Lung (tissue), 11 donors: ENCODE measurements at regions not wholly inside any gene's neighbourhood (a gene's known extent, or its start where the extent isn't known, plus 50 kb on each side); places are given as distances from the start of the nearest gene placed in this dataset.

Source experiments
- ATAC-seq: fragments of 200-7000 bp; cut with Tn5 transposase; one replicate; pipeline ENCODE4 v1.9.1; 2020; ENCODE audit warnings: moderate number of reproducible peaks; ENCODE audit not compliant: insufficient read depth, low FRiP score
- DNase-seq, 3 donors: peaks; one replicate each; pipeline ENCODE4 v3.0.0-alpha.2; 2013 to 2017
- H3K27ac ChIP-seq, 2 donors: one replicate each; pipeline ENCODE4 v1.5.1; 2013; ENCODE audit warnings: mild to moderate bottlenecking in 2 of 2, moderate library complexity in 2 of 2, control low read depth in 1 of 2, inconsistent platforms in 1 of 2, low read depth in 1 of 2, low read length in 1 of 2
- H3K27me3 ChIP-seq, 3 donors: one replicate each; pipeline ENCODE4 v1.5.1; 2013; ENCODE audit warnings: low read length in 2 of 3; ENCODE audit not compliant: control insufficient read depth in 3 of 3, insufficient read depth in 3 of 3
- H3K36me3 ChIP-seq, 4 donors: one replicate each; pipeline ENCODE4 v1.5.1; 2013; ENCODE audit warnings: low read length in 4 of 4, mild to moderate bottlenecking in 1 of 4, moderate library complexity in 1 of 4; ENCODE audit not compliant: control insufficient read depth in 4 of 4, insufficient read depth in 4 of 4
- H3K4me1 ChIP-seq, 5 donors: one replicate each; pipeline ENCODE4 v1.5.1; 2013; ENCODE audit warnings: low read length in 5 of 5, mild to moderate bottlenecking in 2 of 5, moderate library complexity in 1 of 5; ENCODE audit not compliant: control insufficient read depth in 5 of 5, insufficient read depth in 5 of 5
- H3K4me3 ChIP-seq: one replicate; pipeline ENCODE4 v1.5.1; 2013; ENCODE audit warnings: mild to moderate bottlenecking, control low read depth, moderate library complexity
- H3K9ac ChIP-seq, 2 donors: one replicate each; pipeline ENCODE4 v1.5.1; 2013; ENCODE audit warnings: low read length in 2 of 2, control low read depth in 1 of 2; ENCODE audit not compliant: insufficient read depth in 1 of 2
- H3K9me3 ChIP-seq, 4 donors: one replicate each; pipeline ENCODE4 v1.5.1; 2013; ENCODE audit warnings: low read length in 3 of 4, mild to moderate bottlenecking in 1 of 4, moderate library complexity in 1 of 4; ENCODE audit not compliant: control insufficient read depth in 4 of 4, insufficient read depth in 3 of 4
- WGBS, 2 donors: extraction: QIAGEN DNeasy Blood & Tissue Kit; methylation state at CpG; one replicate each; pipeline ENCODE4 v1.1.7; 2013; 5-methylcytosine and 5-hydroxymethylcytosine counted together
- TF ChIP-seq, protein P1 (sequence below): IDR thresholded peaks from 2 replicates; pipeline ENCODE4 v1.5.1; 2012; ENCODE audit warnings: mild to moderate bottlenecking; ENCODE audit errors: control extremely low read depth, extremely low read depth
- donor health status: control.
- donor health status: control.
- donor health status: Bipolar disorder and iron deficiency.
- donor health status: healthy.
- donor health status: DM: yes; HTN: yes; CAD: no.

DNA sequence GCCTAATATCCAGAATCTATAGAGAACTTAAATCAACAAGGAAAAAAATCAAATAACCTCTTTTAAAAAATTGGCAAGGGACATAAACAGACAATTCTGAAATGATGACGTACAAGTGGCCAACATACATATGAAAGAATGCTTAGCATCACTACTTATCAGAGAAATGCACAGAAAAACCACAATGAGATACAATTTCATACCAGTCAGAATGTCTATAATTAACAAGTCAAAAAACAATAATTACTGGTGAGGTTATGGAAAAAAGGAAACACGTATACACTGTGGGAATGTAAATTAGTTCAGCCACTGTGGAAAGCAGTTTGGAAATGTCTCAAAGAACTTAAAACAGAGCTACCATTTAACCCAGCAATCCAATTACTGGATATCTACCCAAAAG is 1192.0 kb downstream of the CDH12 start:
- no peaks in the 10 kb centered on the region for H3K4me1 ChIP-seq
- TF ChIP-seq, protein P1, sequence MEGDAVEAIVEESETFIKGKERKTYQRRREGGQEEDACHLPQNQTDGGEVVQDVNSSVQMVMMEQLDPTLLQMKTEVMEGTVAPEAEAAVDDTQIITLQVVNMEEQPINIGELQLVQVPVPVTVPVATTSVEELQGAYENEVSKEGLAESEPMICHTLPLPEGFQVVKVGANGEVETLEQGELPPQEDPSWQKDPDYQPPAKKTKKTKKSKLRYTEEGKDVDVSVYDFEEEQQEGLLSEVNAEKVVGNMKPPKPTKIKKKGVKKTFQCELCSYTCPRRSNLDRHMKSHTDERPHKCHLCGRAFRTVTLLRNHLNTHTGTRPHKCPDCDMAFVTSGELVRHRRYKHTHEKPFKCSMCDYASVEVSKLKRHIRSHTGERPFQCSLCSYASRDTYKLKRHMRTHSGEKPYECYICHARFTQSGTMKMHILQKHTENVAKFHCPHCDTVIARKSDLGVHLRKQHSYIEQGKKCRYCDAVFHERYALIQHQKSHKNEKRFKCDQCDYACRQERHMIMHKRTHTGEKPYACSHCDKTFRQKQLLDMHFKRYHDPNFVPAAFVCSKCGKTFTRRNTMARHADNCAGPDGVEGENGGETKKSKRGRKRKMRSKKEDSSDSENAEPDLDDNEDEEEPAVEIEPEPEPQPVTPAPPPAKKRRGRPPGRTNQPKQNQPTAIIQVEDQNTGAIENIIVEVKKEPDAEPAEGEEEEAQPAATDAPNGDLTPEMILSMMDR: no peak
- H3K36me3 ChIP-seq: no peaks in the 10 kb centered on the region
- no peak overlapping the region for H3K4me3 ChIP-seq
- H3K27ac ChIP-seq: no peak overlapping the region
- ATAC-seq (no peak), DNase-seq (no peak)
- H3K27me3 ChIP-seq: no peaks in the 10 kb centered on the region
- no peak overlapping the region for H3K9ac ChIP-seq
- H3K9me3 ChIP-seq: peaks cover 0 to 10% (median 1%) of the 10 kb centered on the region in 4 donors
- WGBS, 2 donors: 78 to 85% methylated on average over 2 of the region's 2 CpGs

DNA sequence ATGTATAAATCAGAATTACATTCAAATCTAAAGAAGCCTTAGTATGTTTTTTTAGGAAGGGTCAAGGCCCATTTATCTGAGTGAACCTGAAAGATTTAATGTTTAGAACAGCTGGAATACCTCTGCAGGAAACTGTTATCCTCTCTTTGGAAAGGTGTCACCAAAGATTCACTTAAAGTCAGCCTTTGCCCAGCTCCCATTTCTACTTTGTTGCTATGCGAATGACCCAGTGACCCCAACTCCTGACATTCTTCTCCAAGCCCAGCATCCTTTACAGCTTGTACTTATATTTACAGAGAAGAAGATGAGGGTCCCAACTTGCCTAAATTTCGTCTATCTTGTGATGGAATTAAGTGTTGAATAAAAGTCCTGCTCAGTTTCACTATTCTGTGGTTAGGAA is 1198.6 kb downstream of the CDH12 start:
- Histone ChIP-seq H3K4me3 (no peak overlapping the region), H3K4me1 (no peaks in the 10 kb centered on the region), H3K9me3 (peaks cover 0 to 3% (median 0%) of the 10 kb centered on the region in 4 donors), H3K9ac (no peak overlapping the region), H3K36me3 (no peaks in the 10 kb centered on the region), H3K27me3 (no peaks in the 10 kb centered on the region), H3K27ac (no peak overlapping the region)
- 59 to 76% methylated on average over 2 of the region's 2 CpGs for WGBS, 2 donors
- TF ChIP-seq, protein P1: no peak
- ATAC-seq (no peak), DNase-seq (no peak)

DNA sequence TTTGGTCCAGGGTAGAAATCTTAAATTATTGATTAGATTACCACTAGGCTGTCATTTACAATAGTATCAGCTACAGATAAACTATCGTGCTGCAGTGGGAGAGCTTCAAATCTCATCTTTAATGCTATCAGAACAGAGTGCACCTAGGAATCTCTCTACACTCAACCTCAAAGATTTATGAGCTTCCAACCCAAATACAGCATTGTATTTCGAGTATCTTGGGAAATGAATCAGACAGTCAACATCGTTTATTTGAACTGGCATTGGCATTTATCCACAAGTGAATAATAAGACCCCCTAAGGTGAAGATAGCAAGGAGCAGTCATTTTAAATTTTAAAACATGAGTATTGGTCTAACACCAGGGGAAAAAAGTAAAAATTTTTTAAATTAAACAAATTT is 1203.2 kb downstream of the CDH12 start:
- Histone ChIP-seq H3K9ac (no peak overlapping the region), H3K9me3 (no peaks in the 10 kb centered on the region), H3K4me1 (no peaks in the 10 kb centered on the region), H3K4me3 (no peak overlapping the region), H3K27ac (no peak overlapping the region), H3K27me3 (no peaks in the 10 kb centered on the region), H3K36me3 (no peaks in the 10 kb centered on the region)
- 40 to 59% methylated on average over 3 of the region's 3 CpGs for WGBS, 2 donors
- DNase-seq (no peak), ATAC-seq (no peak)
- TF ChIP-seq, protein P1: no peak

DNA sequence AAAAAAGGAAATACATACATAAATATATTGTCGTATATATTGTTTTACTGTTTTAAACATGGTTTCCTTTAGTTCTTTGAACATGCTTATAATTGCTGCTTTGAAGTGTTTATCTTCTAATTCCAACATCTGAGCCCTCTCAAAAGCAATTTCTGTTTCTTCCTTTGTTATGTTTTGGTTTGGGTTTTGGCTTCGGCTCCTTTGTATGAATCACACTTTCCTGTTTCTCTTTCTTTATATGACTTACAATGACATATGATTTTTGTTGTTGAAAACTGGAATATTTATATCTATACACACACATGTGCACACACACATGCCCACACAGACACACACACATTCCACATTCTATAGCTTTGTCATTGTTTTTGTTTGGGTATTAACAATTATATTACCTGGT is 1206.7 kb downstream of the CDH12 start:
- Histone ChIP-seq H3K27ac (no peak overlapping the region), H3K27me3 (no peaks in the 10 kb centered on the region), H3K9me3 (no peaks in the 10 kb centered on the region), H3K36me3 (no peaks in the 10 kb centered on the region), H3K4me3 (no peak overlapping the region), H3K4me1 (no peaks in the 10 kb centered on the region), H3K9ac (no peak overlapping the region)
- DNase-seq: no peak
- WGBS, 2 donors: 67 to 75% methylated on average over 2 of the region's 2 CpGs
- ATAC-seq: no peak
- TF ChIP-seq, protein P1: no peak
